Upper lobe of left lung (tissue), 6 donors: ENCODE measurements at regions not wholly inside any gene's neighbourhood (a gene's known extent, or its start where the extent isn't known, plus 50 kb on each side); places are given as distances from the start of the nearest gene placed in this dataset.

ENCODE experiments used
- ATAC-seq, 2 donors: fragments of 200-7000 bp; cut with Tn5 transposase; one replicate each; pipeline ENCODE4 v1.9.1; 2022; ENCODE audit warnings: mild to moderate bottlenecking in 2 of 2, moderate library complexity in 2 of 2; ENCODE audit not compliant: low FRiP score in 2 of 2
- DNase-seq, 2 donors: peaks; one replicate each; pipeline ENCODE4 v3.0.0-alpha.2; 2019 to 2020
- H3K27ac ChIP-seq, 4 donors: fragments of 200-600 bp; sonication (generic); one replicate each; pipeline ENCODE4 v1.5.1; 2016 to 2019
- H3K27me3 ChIP-seq, 4 donors: fragments of 200-600 bp; sonication (generic); one replicate each; pipeline ENCODE4 v1.5.1; 2017 to 2019
- H3K36me3 ChIP-seq, 4 donors: fragments of 200-600 bp; sonication (generic); one replicate each; pipeline ENCODE4 v1.5.1; 2016 to 2019
- H3K4me1 ChIP-seq, 4 donors: fragments of 200-600 bp; sonication (generic); one replicate each; pipeline ENCODE4 v1.5.1; 2018 to 2019
- H3K4me3 ChIP-seq, 4 donors: fragments of 200-600 bp; sonication (generic); one replicate each; pipeline ENCODE4 v1.5.1; 2017 to 2019; ENCODE audit warnings: mild to moderate bottlenecking in 2 of 4, moderate library complexity in 1 of 4
- H3K9me3 ChIP-seq, 4 donors: fragments of 200-600 bp; sonication (generic); one replicate each; pipeline ENCODE4 v1.5.1; 2018 to 2019
- EP300 ChIP-seq, 4 donors: sonication (generic); formaldehyde crosslinking; IDR thresholded peaks; one replicate each; pipeline ENCODE4 v1.5.1; 2017; ENCODE audit warnings: antibody characterized with exemption in 4 of 4, control low read depth in 2 of 4
- POLR2A ChIP-seq, 4 donors: fragments of 450-650 bp; IDR thresholded peaks; one replicate each; pipeline ENCODE4 v1.5.1; 2016 to 2017; ENCODE audit warnings: antibody characterized with exemption in 4 of 4, mild to moderate bottlenecking in 2 of 4
- POLR2AphosphoS5 ChIP-seq, 2 donors: sonication (generic); formaldehyde crosslinking; IDR thresholded peaks; one replicate each; pipeline ENCODE4 v1.5.1; 2017; ENCODE audit warnings: antibody characterized with exemption in 2 of 2
- WGBS, 2 donors: methylation state at CpG; one replicate each; pipeline ENCODE4 v1.1.5; 2017 to 2018; 5-methylcytosine and 5-hydroxymethylcytosine counted together
- TF ChIP-seq, protein P1 (sequence below), 6 experiments: fragments of 450-650 bp in 4 of 6; fragments of 200-600 bp in 2 of 6; sonication (generic) in 2 of 6; IDR thresholded peaks; one replicate each; pipeline ENCODE4 v1.5.1; 2016 to 2019; ENCODE audit warnings: antibody characterized with exemption in 6 of 6
- donor health status: DM: no; HTN: no; CAD: no; lungs with moderate emphysema.
- donor health status: DM: no; HTN: yes; CAD: no; lungs with severe emphysema.

DNA sequence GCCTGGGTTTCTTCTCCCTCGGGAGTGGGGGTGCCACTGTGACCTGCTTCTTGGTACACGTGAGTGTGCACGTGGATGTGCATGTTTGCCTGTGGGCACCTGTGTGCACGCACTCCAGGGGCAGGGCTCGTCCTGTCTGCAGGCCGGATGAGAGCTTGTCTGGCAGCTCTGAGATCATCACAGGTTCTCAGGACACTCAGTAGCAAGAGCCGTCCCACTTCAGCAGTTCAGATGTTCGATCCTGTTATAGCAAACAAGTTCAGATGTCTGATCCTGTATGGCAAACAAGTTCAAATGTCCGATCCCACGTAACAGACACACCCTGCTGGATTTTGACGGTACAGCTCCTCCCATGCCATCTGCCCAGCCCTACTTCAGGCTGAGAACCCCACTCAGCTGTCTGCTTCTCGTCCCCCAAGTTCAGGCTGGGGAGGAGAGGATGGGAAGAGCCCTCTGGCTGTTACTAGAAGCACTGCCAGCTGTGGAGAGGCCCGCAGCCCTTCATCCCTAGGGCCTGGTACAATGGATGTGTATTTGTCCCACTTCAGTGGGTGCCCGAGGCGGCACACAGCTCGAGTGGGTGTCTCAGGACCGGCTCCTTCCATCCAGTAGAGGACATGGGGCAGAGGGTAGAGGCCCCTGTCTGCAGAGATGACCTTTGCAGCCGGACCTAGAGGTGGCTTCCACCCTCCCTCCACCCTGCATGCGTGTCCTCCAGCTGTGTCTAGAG, 1126.9 kb downstream of the BRD1 start:
- Histone ChIP-seq H3K9me3 (no peaks in the 10 kb centered on the region), H3K4me1 (peaks cover 0 to 6% (median 0%) of the 10 kb centered on the region in 4 donors), H3K4me3 (no peak overlapping the region), H3K36me3 (no peaks in the 10 kb centered on the region), H3K27me3 (no peaks in the 10 kb centered on the region), H3K27ac (no peak overlapping the region)
- DNase-seq (no peak), ATAC-seq (no peak)
- TF ChIP-seq POLR2A (IDR thresholded peaks at IDR 0.05) (no peak), EP300 (IDR thresholded peaks at IDR 0.05) (no peak), POLR2AphosphoS5 (IDR thresholded peaks at IDR 0.05) (no peak)
- TF ChIP-seq, protein P1, sequence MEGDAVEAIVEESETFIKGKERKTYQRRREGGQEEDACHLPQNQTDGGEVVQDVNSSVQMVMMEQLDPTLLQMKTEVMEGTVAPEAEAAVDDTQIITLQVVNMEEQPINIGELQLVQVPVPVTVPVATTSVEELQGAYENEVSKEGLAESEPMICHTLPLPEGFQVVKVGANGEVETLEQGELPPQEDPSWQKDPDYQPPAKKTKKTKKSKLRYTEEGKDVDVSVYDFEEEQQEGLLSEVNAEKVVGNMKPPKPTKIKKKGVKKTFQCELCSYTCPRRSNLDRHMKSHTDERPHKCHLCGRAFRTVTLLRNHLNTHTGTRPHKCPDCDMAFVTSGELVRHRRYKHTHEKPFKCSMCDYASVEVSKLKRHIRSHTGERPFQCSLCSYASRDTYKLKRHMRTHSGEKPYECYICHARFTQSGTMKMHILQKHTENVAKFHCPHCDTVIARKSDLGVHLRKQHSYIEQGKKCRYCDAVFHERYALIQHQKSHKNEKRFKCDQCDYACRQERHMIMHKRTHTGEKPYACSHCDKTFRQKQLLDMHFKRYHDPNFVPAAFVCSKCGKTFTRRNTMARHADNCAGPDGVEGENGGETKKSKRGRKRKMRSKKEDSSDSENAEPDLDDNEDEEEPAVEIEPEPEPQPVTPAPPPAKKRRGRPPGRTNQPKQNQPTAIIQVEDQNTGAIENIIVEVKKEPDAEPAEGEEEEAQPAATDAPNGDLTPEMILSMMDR (IDR thresholded peaks at IDR 0.05): no peak
- 85% methylated on average over 8 to 19 of the region's 19 CpGs for WGBS, 2 donors

DNA sequence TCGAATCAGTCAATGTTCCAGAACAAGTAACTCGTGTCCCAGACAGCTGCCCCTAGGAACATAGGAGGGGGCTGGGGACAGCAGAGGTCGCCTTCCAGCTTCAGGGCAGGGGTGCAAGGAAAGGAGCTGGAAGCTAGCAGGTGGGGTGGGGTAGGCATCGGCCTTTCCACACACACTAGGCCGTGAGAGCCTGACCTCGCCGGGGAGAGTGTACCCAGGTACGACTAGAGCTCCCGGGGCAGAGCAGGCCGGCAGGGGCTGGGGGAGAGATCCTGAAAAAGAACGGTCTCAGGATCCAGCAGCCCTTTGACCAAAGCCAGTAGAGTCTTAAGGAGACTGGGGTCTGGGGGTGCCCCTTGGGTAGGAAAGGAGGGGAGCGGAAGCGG, 1127.5 kb downstream of the BRD1 start:
- Histone ChIP-seq H3K4me3 (no peak overlapping the region), H3K4me1 (peaks cover 0 to 6% (median 0%) of the 10 kb centered on the region in 4 donors)
- WGBS, 2 donors: 85 to 90% methylated on average over 13 of the region's 13 CpGs

DNA sequence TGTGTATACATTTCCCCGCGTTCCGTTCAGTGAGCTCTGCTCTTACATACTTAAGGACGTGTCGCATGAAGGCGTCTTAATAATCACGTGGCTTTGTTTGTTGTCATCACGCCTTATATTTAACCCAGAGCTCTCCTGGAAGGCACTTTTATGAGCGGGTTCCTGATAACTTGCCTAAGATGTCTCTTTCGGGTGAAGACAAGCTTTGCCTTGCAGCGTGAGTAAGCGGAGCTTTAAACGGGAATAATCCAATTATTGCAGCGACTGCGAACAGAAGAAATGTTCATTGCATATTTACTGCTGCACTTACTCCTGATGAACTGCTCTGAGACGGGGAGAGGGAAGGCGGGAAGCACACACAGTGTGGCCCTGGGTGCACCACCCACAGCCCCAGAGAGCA, 1128.2 kb downstream of the BRD1 start:
- WGBS, 2 donors: 84 to 86% methylated on average over 17 of the region's 17 CpGs
- Histone ChIP-seq H3K27me3 (no peaks in the 10 kb centered on the region), H3K27ac (no peak overlapping the region), H3K9me3 (no peaks in the 10 kb centered on the region), H3K36me3 (no peaks in the 10 kb centered on the region), H3K4me1 (peaks cover 0 to 6% (median 0%) of the 10 kb centered on the region in 4 donors), H3K4me3 (no peak overlapping the region)
- no peak for DNase-seq
- ATAC-seq: no peak
- TF ChIP-seq POLR2A (IDR thresholded peaks at IDR 0.05) (no peak), EP300 (IDR thresholded peaks at IDR 0.05) (no peak), POLR2AphosphoS5 (IDR thresholded peaks at IDR 0.05) (no peak)
- TF ChIP-seq, protein P1 (IDR thresholded peaks at IDR 0.05): no peak

More for the DNA sequence above, 1127.5 kb downstream of the BRD1 start:
- Histone ChIP-seq H3K36me3 (no peaks in the 10 kb centered on the region), H3K27ac (no peak overlapping the region), H3K27me3 (no peaks in the 10 kb centered on the region), H3K9me3 (no peaks in the 10 kb centered on the region)
- TF ChIP-seq POLR2AphosphoS5 (IDR thresholded peaks at IDR 0.05): no peak
- TF ChIP-seq POLR2A (IDR thresholded peaks at IDR 0.05): no peak
- TF ChIP-seq, protein P1 (IDR thresholded peaks at IDR 0.05): no peak
- TF ChIP-seq EP300 (IDR thresholded peaks at IDR 0.05): no peak
- DNase-seq (peak in 1 of 2 donors; percentile 39), ATAC-seq (no peak)

DNA sequence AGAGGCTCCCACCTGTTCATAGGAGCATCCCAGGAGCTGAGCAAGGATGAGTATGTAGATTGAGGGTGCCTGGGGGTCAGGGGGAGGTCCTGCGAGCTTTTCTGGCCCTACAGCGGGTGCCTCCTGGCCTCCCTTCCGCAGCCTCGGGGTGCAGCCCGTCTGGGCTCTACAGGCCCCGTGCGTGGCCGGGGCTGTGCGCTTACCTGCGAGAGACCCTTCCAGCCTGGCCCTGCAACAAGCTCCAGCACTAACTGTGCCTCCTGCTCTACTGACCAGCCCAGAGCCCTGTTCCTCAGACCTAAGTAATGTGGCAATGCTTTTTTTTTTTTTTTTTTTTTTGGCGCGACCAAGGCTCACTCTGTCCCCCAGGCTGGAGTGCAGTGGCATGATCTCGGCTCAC, 1129.1 kb downstream of the BRD1 start:
- no peaks in the 10 kb centered on the region for H3K9me3 ChIP-seq
- no peaks in the 10 kb centered on the region for H3K27me3 ChIP-seq
- H3K4me1 ChIP-seq: peaks cover 0 to 6% (median 0%) of the 10 kb centered on the region in 4 donors
- no peak overlapping the region for H3K27ac ChIP-seq
- WGBS, 2 donors: 66 to 89% methylated on average over 8 to 11 of the region's 13 CpGs
- ATAC-seq (no peak), DNase-seq (no peak)
- H3K4me3 ChIP-seq: no peak overlapping the region
- no peaks in the 10 kb centered on the region for H3K36me3 ChIP-seq
- TF ChIP-seq, protein P1 (IDR thresholded peaks at IDR 0.05): no peak
- TF ChIP-seq EP300 (IDR thresholded peaks at IDR 0.05) (no peak), POLR2AphosphoS5 (IDR thresholded peaks at IDR 0.05) (no peak), POLR2A (IDR thresholded peaks at IDR 0.05) (no peak)
